NCI-H2107 treated with DMSO at 0.1 percent for 48 hours (cell line): ENCODE measurements at regions not wholly inside any gene's neighbourhood (a gene's known extent, or its start where the extent isn't known, plus 50 kb on each side); places are given as distances from the start of the nearest gene placed in this dataset.

ENCODE experiments used
- DNase-seq: peaks from one replicate; lab custom pipeline; 2025; ENCODE audit not compliant: unreplicated experiment; lab: John Stamatoyannopoulos, UW

GRCh38 chr4:130563889-130564418 is 1468.0 kb downstream of the C4orf33 start:
- no peak for DNase-seq

DNA sequence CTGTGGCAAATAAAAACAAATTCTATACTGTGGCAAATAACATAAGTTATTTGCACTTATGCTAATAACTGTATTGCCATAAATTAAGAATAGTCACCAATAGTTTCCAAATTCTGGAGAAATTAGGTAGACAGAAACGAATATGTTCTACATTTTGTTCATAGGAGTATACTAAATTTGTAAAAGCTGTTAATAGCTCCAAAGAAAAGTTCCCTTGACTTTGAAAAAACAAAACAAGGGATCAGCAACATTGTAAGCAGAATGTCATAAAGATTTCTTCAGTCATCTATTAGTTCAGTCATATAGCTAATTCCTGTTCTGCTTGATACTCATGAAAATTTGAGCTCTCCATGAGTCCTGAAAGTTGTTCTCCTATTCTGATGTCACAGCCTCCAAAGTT is 1472.8 kb downstream of the C4orf33 start:
- DNase-seq: no peak

GRCh38 chr4:130573742-130574141 is 1477.8 kb downstream of the C4orf33 start:
- DNase-seq: no peak

DNA sequence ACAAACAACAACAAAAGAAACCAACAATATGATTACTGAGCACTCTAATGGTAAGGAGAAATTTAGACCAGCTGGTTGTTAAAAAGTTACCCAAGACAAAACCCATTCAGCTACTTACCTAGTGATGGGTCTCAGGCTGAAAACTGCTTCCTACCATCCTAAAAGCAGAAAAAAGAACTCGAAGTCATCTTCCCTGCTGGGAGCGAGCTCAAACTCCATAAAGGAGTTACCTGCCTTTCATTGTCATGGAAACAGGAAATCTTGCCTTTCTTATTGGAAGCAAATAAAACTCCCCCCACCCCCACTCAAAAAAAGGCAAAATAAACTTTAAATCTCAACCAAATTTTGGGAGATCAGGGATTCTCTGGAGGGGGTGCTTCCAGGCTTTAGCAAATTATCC is 1478.3 kb downstream of the C4orf33 start:
- no peak for DNase-seq

- no peak for DNase-seq
Observed at GRCh38 chr4:130576218-130576617, 1480.3 kb downstream of the C4orf33 start.

- DNase-seq: no peak
Observed at GRCh38 chr4:130591091-130591490, 1495.1 kb downstream of the C4orf33 start.

GRCh38 chr4:130600706-130601105 is 1504.8 kb downstream of the C4orf33 start:
- no peak for DNase-seq

- DNase-seq: no peak
Observed at GRCh38 chr4:130603043-130603442, 1507.1 kb downstream of the C4orf33 start.

DNA sequence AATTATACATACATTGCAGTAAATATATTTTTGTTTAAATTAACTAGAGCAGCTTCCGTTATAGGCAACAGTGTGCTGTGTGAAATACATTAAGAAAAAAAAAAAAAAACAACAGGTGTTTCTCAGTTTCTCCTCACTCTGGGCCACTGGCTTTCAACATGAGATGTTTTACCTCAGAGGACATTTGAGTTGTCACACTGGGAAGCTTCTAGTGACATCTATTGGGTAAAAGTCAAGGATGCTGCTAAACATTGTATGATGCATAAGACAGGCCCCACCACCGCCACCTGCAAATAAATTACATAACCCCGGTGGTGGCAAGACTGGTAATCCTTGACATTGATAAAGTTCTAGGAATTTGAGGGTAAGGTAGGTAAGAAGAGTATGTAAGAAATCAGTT is 1512.2 kb downstream of the C4orf33 start:
- no peak for DNase-seq

DNA sequence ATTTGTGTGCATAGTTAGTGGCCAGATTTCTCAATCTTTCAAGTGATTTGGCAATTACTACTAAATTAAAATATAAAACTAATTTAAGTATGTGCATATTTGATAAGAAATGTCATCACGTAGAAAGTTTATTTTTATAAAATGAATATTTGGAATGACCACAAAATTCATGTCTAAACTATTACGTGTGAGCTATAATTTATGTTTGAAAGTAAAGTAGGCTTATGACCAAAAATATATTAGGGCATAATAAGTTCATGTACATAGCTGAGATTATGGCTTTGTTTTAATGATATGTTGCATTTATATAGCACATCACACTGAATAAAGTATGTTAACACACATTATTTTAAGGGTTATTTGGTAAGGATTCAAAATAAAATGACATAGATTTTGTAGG is 1532.6 kb downstream of the C4orf33 start:
- no peak for DNase-seq

- DNase-seq: no peak
Observed at GRCh38 chr4:130632731-130633604, 1537.0 kb downstream of the C4orf33 start.

DNA sequence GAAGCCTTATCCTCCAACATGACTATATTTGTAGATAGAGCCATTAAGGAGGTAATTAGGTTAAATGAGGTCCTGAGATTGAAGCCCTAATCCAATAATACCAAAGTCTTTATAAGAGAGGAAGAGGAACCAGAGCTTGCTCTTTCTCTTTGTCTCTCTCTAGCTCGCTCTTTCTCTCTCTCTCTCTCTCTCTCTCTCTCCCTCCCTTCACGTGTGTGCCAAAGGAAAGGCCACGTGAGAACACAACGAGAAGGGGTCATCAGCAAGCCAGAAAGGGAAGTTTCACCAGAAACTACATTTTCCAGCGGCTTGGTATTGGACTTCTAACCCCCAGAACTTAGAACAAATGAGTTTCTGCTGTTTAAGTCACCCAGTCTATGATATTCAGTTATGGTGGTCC is 1540.5 kb downstream of the C4orf33 start:
- no peak for DNase-seq

DNA sequence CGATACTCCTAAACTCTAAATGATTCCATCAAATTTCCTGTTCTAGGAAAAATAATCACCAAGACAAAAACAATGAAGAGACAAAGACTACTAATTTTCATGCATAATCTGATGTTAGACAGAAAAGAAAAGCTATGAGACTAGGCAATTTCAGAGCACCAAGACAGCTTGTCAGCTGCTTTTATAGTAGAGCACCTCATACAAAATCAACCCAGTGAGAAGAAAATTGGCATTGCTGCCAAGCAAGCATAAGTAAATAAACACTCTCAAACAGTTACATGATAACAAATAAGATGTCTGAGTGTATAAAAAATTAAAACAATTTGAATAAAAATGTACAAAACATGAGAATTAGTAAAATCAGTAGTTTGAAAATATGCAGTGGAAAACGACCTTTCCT is 1544.6 kb downstream of the C4orf33 start:
- DNase-seq: no peak

DNA sequence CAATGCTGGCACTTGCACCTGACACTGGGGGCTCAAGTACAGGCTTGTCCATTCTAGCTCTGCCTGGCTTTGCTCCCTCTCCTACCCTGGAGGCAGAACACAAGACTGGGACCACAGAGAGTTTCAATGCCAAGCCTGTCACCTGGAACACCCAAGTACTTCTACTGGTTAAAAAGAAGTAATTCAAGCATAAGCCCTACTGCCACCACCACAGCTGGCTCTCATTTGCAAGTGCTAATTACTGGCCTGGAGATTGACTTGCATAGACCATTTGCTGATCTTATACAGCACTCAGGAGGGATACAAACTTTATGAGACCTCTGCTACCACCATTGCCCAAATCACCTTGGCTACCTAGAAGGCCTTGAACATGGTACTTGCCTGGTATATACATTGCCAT is 1550.9 kb downstream of the C4orf33 start:
- DNase-seq: no peak

GRCh38 chr4:130648570-130648969 is 1552.6 kb downstream of the C4orf33 start:
- DNase-seq: no peak

- no peak for DNase-seq
Observed at GRCh38 chr4:130653842-130654241, 1557.9 kb downstream of the C4orf33 start.

- no peak for DNase-seq
Observed at GRCh38 chr4:130659320-130659719, 1563.4 kb downstream of the C4orf33 start.

- no peak for DNase-seq
Observed at GRCh38 chr4:130668859-130669258, 1572.9 kb downstream of the C4orf33 start.

GRCh38 chr4:130675266-130675665 is 1579.3 kb downstream of the C4orf33 start:
- no peak for DNase-seq

DNA sequence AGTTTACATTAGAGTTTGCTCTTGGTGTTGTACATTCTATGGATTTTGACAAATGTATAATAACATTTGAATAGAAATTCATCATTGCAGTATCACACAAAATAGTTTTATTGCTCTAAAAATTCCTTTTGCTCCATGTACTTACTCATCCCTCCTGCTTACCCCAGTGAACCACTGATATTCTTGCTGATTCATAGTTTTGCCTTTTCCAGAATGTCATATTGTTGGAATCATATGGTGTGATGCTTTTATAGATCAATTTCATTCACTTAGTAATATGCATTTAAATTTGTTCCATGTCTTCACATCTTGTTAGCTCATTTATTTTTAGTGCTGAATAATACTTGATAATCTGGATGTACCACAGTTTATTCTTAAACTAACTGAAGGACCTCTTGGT is 1593.2 kb downstream of the C4orf33 start:
- no peak for DNase-seq

DNA sequence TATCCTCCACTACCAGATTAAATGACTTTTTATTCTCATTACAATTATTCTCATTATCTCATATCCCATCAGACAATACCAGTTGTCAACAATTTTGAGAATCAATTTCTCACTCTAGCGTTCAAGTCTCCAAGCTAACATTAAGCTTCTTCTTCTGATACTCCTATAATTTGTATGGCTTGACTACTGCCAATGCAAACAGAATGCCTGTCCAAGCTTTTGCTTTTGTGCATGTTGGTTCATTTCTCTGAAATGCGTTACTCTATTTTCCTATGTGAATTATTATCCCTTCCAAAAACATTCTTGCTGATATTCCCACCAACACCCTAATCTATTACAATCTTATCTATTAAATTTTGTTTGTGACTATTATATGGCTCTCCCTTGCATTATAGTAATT is 1602.3 kb downstream of the C4orf33 start:
- DNase-seq: no peak

DNA sequence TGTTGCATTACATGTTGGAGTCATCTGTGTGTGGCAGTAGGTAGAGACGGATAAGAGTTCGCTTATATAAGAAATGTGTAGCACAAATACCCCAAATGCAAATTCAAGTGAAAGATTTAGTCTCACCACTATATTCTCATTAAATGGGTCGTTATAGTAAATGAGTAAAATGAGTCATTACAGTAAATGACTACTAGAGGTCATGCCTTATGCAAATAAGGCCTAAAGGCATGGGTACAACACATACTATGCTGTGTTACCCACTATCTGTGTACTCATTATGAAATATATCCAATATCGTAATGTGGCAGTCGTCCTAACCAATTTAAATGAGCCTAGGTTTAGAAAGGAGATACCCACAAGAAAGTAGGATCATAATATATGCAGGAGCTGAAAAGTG is 1603.1 kb downstream of the C4orf33 start:
- no peak for DNase-seq
